ENCODE measurements at regions not wholly inside any gene's neighbourhood (a gene's known extent, or its start where the extent isn't known, plus 50 kb on each side); places are given as distances from the start of the nearest gene placed in this dataset.

DNA sequence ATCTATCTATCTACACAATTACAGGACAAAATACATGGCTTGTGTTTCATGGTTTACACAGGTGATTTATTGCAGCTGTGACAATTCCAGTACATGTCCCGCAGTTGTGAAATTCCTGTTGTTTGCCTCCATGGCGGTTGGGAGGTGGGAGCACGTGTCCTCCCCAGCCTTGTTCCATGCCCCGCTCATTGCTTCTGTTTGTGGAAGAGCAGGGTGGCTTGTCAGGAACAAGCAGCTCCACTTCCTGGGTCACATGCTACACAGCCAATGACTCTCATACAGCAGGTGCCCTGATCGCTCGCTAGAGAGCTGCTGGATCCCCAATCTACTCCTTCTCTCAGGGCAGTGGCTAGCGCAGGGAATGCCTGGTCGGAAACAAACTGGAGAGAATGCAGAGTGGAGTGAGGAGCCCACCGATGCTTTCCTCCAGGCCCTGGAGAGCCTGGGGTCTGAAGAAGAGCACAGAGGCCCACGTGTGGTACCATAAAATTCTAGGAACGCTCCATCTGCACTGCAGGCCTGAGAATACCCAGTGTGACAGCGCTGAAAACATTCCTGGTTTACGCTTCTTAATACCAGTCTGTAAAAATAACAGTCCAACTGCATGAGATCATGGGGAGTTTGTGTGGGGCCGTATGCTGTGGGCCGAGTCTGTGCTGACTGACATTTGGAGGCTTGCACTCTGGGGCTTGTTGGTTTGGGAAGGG, 270.6 kb upstream of the RGMA start:
- TF ChIP-seq, protein P1, sequence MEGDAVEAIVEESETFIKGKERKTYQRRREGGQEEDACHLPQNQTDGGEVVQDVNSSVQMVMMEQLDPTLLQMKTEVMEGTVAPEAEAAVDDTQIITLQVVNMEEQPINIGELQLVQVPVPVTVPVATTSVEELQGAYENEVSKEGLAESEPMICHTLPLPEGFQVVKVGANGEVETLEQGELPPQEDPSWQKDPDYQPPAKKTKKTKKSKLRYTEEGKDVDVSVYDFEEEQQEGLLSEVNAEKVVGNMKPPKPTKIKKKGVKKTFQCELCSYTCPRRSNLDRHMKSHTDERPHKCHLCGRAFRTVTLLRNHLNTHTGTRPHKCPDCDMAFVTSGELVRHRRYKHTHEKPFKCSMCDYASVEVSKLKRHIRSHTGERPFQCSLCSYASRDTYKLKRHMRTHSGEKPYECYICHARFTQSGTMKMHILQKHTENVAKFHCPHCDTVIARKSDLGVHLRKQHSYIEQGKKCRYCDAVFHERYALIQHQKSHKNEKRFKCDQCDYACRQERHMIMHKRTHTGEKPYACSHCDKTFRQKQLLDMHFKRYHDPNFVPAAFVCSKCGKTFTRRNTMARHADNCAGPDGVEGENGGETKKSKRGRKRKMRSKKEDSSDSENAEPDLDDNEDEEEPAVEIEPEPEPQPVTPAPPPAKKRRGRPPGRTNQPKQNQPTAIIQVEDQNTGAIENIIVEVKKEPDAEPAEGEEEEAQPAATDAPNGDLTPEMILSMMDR (conservative IDR thresholded peaks at IDR 0.05), result no peak
- no peak for TF ChIP-seq ZFX (IDR thresholded peaks at IDR 0.05)

All from C4-2B (cell line).